ENCODE measurements at regions not wholly inside any gene's neighbourhood (a gene's known extent, or its start where the extent isn't known, plus 50 kb on each side); places are given as distances from the start of the nearest gene placed in this dataset.

- TF ChIP-seq CTCF (IDR thresholded peaks at IDR 0.05) (no peak), POLR2A (IDR thresholded peaks at IDR 0.05) (no peak), POLR2AphosphoS5 (IDR thresholded peaks at IDR 0.05) (no peak), EP300 (IDR thresholded peaks at IDR 0.05) (no peak)
Measured at GRCh38 chr4:137283737-137284136, 248.6 kb downstream of the PCDH18 start.
